ENCODE measurements at regions not wholly inside any gene's neighbourhood (a gene's known extent, or its start where the extent isn't known, plus 50 kb on each side); places are given as distances from the start of the nearest gene placed in this dataset.

GRCh38 chr10:128377988-128378387 lies 251.8 kb upstream of the MKI67 start:
- no peak for DNase-seq

- no peak for DNase-seq
Observed at GRCh38 chr10:128380946-128381345, 254.7 kb upstream of the MKI67 start.

DNA sequence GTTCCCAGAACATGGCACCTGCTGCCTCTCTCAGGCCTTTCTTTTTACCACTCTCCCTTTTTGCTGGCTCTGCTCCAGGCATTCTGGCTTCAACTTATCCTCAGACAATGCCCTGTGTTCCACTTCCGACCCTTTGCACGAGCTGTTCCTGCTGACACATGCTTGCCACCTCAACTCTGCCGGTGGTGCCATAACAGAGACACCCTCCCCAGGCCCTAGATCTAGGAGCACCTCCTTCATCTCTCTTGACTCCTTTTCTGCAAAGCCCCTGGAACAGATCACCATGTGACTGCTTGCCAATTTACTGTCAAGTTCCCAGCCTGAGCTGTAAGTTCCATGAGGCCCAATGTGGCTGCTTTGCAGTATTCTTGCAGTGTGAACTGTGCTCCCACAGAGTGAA lies 256.0 kb upstream of the MKI67 start:
- no peak for DNase-seq

GRCh38 chr10:128384831-128385230 lies 258.6 kb upstream of the MKI67 start:
- no peak for DNase-seq

GRCh38 chr10:128386231-128386630 lies 260.0 kb upstream of the MKI67 start:
- DNase-seq = no peak

DNA sequence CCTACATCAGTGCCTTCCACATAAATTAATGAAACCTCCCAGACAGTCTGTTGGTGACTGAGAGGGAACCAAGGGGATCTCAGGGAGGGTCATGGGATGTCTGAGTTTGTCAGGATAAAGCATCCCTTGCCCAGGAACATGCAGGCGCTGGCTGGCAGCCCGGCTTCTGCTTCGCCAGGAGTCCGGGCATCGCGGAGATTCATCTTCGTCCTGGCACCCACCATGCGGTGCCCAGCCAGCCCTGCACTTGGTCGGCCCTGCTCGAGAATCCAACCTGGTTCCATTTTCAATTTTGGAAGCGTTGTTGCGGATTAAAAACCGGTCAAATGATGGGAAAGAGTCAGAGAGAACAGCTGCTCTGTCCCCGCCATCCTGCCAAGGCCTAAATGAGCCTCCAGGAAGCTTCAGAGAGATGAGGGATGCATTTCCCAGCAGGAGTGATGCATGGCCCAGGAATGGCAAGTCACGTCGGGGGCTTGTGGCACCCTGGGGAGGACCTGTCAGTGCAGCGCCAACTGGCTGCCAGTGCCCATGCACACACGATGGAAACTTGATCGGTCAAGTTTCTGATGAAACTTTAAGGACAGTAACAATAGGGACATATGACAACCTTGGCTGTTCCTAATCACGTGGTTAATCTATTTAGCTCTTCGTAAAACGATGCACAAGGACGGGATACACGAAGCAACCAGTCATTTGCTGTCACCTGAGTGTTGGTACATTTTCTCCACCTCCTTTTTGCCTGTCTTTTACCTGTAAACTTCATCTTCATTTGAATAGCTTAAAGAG lies 260.8 kb upstream of the MKI67 start:
- no peak for DNase-seq

GRCh38 chr10:128390596-128390995 lies 264.4 kb upstream of the MKI67 start:
- DNase-seq = no peak

DNA sequence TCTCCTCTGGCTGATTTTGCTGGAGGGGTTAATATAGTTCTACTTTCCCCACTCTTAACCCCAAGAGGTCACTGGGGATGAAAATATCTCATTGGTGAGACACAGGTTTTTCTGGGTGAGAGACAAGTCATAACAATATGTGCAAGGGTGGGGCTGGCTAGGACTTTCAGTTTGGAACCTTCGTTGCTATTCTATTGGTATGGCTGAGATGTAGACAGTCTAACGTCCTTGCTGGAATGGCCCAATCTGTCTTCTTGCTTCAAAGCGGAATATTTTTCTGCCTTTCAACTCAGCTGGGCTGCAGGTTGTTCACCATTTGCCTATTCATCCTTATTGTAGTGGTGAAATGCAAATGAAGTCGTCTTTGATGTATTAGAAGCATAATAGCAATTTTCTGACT lies 267.3 kb upstream of the MKI67 start:
- DNase-seq = no peak

GRCh38 chr10:128398118-128398517 lies 271.9 kb upstream of the MKI67 start:
- no peak for DNase-seq

DNA sequence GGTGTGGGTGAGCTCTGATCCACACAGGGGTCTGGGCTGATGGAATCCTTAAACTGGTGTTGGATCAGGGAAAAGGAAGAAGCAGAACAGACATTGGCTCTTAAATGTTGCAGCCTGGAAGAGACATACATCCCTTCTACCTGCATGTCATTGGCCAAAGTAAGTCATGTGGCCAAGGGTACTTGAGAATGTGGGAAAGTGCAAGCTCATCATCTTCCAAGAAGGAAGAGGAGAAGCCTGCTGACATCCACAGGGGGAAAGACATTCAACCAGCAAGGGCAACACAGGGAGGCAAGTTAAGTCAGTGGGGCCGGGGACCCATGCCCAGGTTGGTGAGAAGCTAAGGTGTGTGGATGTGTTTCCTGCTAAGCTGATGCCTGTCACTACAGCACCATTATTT lies 272.8 kb upstream of the MKI67 start:
- no peak for DNase-seq

DNA sequence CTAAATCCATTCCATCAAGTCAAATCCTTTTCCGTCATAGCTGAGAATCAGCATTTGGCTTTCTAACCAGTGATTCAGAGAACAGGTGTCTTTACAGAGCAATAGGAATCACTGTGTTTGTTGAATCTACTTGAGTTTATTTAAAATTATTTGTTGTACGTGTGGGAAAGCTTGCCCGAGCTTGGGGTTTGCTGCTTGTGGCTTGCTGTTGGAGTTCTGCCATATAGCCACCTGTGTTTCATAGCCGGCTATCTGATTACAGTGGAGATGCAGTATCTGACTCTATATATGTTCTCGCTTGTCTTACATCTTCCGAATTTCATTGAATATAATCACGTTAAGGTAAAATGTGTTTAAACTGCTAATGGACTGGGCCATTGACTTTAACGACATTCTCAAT lies 274.3 kb upstream of the MKI67 start:
- no peak for DNase-seq

DNA sequence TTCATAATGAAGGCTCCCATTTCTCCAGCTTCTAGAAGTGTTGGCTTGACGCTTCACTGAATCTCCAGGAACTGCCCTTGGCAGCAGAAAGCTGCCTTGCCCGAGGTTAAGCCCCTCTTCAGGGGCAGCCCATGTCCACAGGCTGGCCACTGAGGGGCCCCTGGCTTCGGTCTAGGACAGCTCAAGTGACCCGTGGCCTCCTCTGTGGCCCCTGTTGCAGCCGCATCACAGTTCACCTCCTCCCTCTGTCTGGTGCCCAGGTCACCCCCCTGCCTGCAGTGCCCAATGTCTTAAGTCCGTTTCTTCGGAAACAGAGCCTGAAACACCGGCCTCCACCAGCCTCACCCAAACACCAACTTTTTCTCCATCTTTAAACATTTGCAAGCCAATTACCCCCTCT lies 279.2 kb upstream of the MKI67 start:
- no peak for DNase-seq

GRCh38 chr10:128411643-128412042 lies 285.4 kb upstream of the MKI67 start:
- DNase-seq = no peak

DNA sequence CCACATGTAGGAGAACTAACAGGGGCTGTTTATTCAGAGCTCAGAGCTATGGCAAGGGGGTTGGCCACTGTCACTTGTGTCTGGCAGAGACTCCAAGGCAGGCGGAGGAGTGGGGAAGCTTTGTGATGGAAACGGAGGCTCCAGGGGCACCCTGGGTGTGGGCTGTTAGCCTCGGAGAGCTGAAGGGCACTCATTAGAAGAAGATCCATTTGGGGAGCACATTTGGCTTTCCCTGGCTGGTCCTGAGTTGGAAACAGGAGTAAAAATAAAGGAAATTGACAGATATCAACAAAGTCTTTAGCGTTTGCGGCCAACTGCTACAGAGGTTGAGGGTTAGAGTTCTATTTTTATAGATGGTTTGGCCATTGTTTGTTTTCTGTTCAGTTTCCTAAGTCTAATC lies 288.3 kb upstream of the MKI67 start:
- DNase-seq = no peak

DNA sequence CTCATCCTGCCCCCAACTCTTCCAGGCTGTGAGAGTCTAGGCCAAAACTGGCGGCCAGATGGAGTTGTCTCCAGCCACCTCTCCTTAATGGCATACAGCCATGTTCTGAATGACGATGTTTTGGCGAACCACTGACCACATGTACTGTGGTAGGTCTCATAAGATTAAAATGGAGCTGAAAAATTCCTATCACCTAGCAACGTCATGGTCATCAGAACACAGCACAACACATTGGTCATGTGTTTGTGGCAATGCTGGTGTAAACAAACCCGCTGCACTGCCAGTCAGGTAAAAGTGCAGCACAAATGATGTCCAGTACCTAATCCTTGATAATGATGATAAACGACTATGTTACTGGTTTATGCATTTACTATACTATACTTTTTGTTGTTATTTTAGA lies 290.0 kb upstream of the MKI67 start:
- no peak for DNase-seq

GRCh38 chr10:128417826-128418225 lies 291.6 kb upstream of the MKI67 start:
- DNase-seq = no peak

DNA sequence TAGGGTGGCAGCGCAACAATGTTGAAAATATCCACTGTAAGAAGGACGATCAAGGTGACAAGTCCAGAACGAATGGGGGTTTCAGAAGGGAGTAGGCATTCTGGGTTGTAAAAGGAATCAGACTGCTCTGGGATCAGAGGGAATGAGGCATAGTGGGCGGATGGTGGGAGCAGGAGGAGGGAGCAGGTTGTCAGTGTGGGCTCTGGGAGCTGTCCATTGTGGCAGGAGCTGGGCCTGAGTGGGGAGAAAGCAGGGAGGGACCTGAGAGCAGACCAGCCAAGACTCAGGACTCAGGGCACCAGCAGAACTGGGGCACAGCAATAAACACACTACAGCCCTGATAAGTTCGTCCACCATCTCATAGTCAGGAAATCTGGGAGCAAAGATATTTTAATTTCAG lies 292.6 kb upstream of the MKI67 start:
- no peak for DNase-seq

DNA sequence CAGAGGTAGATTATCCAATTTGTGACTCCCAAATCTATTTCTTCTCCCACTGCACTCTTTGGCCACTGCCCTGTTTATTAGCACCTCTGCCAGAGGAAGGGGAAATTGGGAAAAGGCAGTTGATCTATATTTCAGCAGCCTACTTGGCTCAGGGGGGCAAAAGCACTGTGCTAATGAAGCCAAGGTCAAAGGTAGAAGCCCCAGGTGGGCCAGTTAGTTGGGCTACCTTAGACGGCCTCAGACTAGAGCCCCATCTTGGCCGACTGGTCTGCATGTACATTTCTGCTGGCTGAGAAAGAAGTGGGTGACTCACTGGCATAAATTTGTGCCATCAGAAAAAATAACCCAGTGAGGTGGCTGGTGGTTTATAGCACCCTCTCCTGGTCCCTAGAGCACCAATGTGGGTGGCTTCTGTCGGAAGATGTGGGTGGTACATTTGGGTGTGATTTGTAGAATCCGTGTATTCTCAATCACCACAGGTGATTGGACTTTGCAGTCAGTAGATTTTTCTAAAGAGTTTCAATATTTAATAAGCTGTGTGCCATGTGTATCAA lies 293.3 kb upstream of the MKI67 start:
- no peak for DNase-seq

DNA sequence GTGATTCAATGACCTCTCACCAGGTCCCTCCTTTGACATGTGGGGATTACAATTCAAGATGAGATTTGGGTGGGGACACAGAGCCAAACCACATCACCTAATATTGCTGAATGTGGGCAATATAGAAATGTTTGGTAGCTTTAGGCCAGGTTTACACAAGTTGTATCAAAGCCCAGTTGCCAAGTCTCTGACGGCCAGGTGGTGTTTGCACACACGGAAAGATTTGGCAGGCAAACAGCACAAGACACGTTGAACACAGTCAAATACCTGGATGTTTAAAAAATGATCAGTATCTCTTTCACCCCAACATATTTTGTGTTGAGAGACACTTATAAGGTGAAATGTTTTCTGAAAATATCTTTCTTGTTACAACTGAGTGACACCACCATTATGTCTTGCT lies 294.4 kb upstream of the MKI67 start:
- no peak for DNase-seq

- DNase-seq = no peak
Observed at GRCh38 chr10:128421371-128422160, 295.3 kb upstream of the MKI67 start.

GRCh38 chr10:128422190-128422589 lies 296.0 kb upstream of the MKI67 start:
- no peak for DNase-seq

DNA sequence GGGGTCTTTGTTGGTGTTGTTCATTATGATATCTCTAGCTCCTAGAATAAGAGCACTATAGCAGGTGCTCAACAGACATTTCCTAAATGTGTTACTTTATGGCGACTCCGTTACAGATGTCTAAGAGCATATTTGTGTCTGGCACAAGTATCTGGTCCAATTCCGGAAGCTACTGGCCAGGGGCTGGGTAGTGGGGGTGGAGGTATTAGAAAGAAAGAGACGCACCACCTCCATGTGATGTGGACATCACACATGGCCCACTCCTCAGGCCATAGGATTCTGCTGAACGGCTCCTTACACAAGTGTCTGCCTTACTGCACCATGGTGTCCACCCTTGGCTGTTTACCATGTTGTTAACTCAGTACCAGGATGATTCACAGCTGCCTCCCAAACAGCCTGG lies 296.8 kb upstream of the MKI67 start:
- no peak for DNase-seq

GRCh38 chr10:128429321-128429720 lies 303.1 kb upstream of the MKI67 start:
- no peak for DNase-seq

DNA sequence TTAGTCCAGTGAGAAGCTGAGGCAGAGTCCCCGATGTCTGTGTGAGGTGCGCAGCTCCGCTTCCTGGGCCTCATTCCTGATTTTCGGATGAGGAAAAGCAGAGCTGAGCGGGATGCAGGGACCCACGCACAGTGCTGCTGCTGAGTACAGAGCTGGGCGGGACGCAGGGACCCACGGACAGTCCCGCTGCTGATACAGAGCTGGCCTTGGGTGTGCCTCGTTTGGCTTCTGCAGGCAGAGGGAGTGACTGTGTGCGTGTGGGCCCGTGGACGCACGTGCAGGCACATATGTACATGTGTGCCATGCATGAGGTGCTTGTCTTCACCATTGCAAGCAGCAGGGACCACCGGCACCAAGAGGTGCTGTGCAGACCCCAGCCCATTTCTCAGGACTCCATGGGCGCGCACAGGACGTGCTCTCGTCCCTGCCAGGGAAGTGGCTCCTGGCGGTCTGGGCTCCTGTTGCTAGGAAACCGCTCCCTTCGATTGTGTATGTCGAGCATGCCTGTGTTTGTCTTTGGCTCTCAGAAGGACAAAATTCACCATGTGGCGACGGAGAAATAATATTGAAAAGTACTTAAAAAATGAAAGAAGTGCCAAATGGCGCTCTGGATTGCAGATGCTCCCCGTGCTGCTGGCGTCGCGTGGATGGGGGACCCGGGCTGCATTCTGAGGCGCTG lies 303.8 kb upstream of the MKI67 start:
- DNase-seq = no peak
